ENCODE measurements at regions not wholly inside any gene's neighbourhood (a gene's known extent, or its start where the extent isn't known, plus 50 kb on each side); places are given as distances from the start of the nearest gene placed in this dataset.
"Not testable (repeated sequence)": the region's sequence is repeated elsewhere in the genome, so short reads cannot be mapped to it uniquely, and the experiment has no call there.

GRCh38 chr19:30237140-30237539 is 135.0 kb upstream of the ZNF536 start:
- DNase-seq = no peak

- no peak for DNase-seq
Observed at GRCh38 chr19:30240904-30241695, 131.1 kb upstream of the ZNF536 start.

GRCh38 chr19:30244533-30244932 is 127.7 kb upstream of the ZNF536 start:
- DNase-seq = no peak

- DNase-seq = no peak
Observed at GRCh38 chr19:30245401-30246039, 126.7 kb upstream of the ZNF536 start.

GRCh38 chr19:30249911-30250310 is 122.3 kb upstream of the ZNF536 start:
- DNase-seq = no peak

- DNase-seq = no peak
Observed at GRCh38 chr19:30252214-30252613, 120.0 kb upstream of the ZNF536 start.

GRCh38 chr19:30253581-30253996 is 118.6 kb upstream of the ZNF536 start:
- no peak for DNase-seq

GRCh38 chr19:30254158-30254557 is 118.0 kb upstream of the ZNF536 start:
- DNase-seq = no peak

GRCh38 chr19:30254789-30255188 is 117.4 kb upstream of the ZNF536 start:
- no peak for DNase-seq

GRCh38 chr19:30255791-30256495 is 116.2 kb upstream of the ZNF536 start:
- DNase-seq = no peak

GRCh38 chr19:30256496-30256850 is 115.7 kb upstream of the ZNF536 start:
- no peak for DNase-seq

GRCh38 chr19:30263830-30264381 is 108.3 kb upstream of the ZNF536 start:
- no peak for DNase-seq

- not testable (repeated sequence) for DNase-seq
Observed at GRCh38 chr19:30265918-30266317, 106.3 kb upstream of the ZNF536 start.

GRCh38 chr19:30266687-30267086 is 105.5 kb upstream of the ZNF536 start:
- no peak for DNase-seq

- no peak for DNase-seq
Observed at GRCh38 chr19:30267332-30267731, 104.9 kb upstream of the ZNF536 start.

- DNase-seq = no peak
Observed at GRCh38 chr19:30268601-30269000, 103.6 kb upstream of the ZNF536 start.

GRCh38 chr19:30269638-30270037 is 102.5 kb upstream of the ZNF536 start:
- DNase-seq = no peak

- DNase-seq = no peak
Observed at GRCh38 chr19:30271816-30272215, 100.4 kb upstream of the ZNF536 start.

- DNase-seq = no peak
Observed at GRCh38 chr19:30272554-30272953, 99.6 kb upstream of the ZNF536 start.

GRCh38 chr19:30273184-30273583 is 99.0 kb upstream of the ZNF536 start:
- DNase-seq = no peak

- DNase-seq = no peak
Observed at GRCh38 chr19:30274987-30275386, 97.2 kb upstream of the ZNF536 start.

GRCh38 chr19:30276011-30276882 is 95.9 kb upstream of the ZNF536 start:
- no peak for DNase-seq

Measured in right kidney (tissue), 1 donor.